OCI-LY3 (cell line): ENCODE measurements at regions not wholly inside any gene's neighbourhood (a gene's known extent, or its start where the extent isn't known, plus 50 kb on each side); places are given as distances from the start of the nearest gene placed in this dataset.

Experiments
- H2AFZ ChIP-seq: fragments of 200-600, 300-600 bp; shearing (Covaris generic); 2 replicates; pipeline ENCODE4 v1.6.0; 2014; ENCODE audit warnings: antibody characterized with exemption, low read depth, low read length
- H3K27ac ChIP-seq: fragments of 200-600, 300-600 bp; sonication (generic); 2 replicates; pipeline ENCODE4 v1.5.1; 2014; ENCODE audit warnings: mild to moderate bottlenecking, low read length, moderate library complexity, mixed read lengths
- H3K27me3 ChIP-seq: fragments of 200-600, 300-600 bp; sonication (generic); 2 replicates; pipeline ENCODE4 v1.6.1; 2014; ENCODE audit warnings: low read depth, low read length, mixed read lengths
- H3K36me3 ChIP-seq: fragments of 200-600, 300-600 bp; sonication (generic); replicated peaks from 2 replicates; pipeline ENCODE3; 2014; ENCODE audit warnings: low read depth, low read length, mixed read lengths
- H3K4me1 ChIP-seq: fragments of 300-600, 200-600 bp; sonication (generic); 2 replicates; pipeline ENCODE4 v1.6.1; 2014; ENCODE audit warnings: low read length, mixed read lengths
- H3K4me2 ChIP-seq: fragments of 200-600, 300-600 bp; sonication (generic); 2 replicates; pipeline ENCODE4 v1.6.1; 2014; ENCODE audit warnings: low read length, mixed read lengths
- H3K4me3 ChIP-seq: fragments of 300-600, 200-600 bp; sonication (generic); 2 replicates; pipeline ENCODE4 v1.5.1; 2014; ENCODE audit warnings: antibody characterized with exemption, mild to moderate bottlenecking, low read length, moderate library complexity
- H3K79me2 ChIP-seq: fragments of 300-600, 200-600 bp; shearing (Covaris generic); 2 replicates; pipeline ENCODE4 v1.6.1; 2014; ENCODE audit warnings: mild to moderate bottlenecking, low read length, mixed read lengths
- H3K9ac ChIP-seq: fragments of 300-600, 200-600 bp; shearing (Covaris generic); 2 replicates; pipeline ENCODE4 v1.6.0; 2014; ENCODE audit warnings: mild to moderate bottlenecking, low read length, moderate library complexity
- H3K9me3 ChIP-seq: fragments of 200-600, 300-600 bp; shearing (Covaris generic); 2 replicates; pipeline ENCODE4 v1.6.1; 2014; ENCODE audit warnings: low read length, mixed read lengths; ENCODE audit not compliant: insufficient read depth
- H4K20me1 ChIP-seq: fragments of 200-600, 300-600 bp; sonication (generic); 2 replicates; pipeline ENCODE4 v1.6.1; 2016; ENCODE audit warnings: low read length, mixed read lengths; ENCODE audit not compliant: insufficient read depth
- EZH2phosphoT487 ChIP-seq: fragments of 200-600 bp; shearing (Covaris generic); IDR thresholded peaks from 2 replicates; pipeline ENCODE4 v1.6.1; 2018; ENCODE audit warnings: antibody characterized with exemption, mixed run types, low read depth
- TF ChIP-seq, protein P1 (sequence below): fragments of 200-600, 300-600 bp; sonication (generic); IDR thresholded peaks from 2 replicates; pipeline ENCODE4 v1.5.1; 2014; ENCODE audit warnings: antibody characterized with exemption, low read length, low read depth

DNA sequence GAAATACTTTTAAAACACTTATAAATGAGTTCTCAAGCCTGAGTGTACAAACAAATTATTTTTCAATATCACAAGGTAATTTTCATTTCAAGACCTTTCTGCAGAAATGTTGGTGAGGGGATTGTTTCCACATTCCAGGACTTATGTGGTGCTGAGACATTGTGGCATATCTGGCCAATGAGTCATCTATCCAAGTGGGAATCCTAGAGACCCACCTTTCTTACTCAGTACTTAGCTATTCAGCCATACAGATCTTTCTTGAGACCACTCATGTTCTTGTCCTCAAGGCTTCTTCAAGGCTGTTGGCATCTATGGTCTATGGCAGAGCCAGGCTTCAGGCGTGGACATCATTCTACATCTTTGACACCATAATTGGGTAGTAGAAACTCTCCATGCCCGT is 225.4 kb downstream of the DKK1 start:
- Histone ChIP-seq H3K4me3 (no peak overlapping the region), H3K4me2 (no peak overlapping the region), H2AFZ (no peak overlapping the region), H3K9me3 (no peaks in the 10 kb centered on the region), H3K79me2 (no peaks in the 10 kb centered on the region), H3K27me3 (no peaks in the 10 kb centered on the region), H4K20me1 (no peaks in the 10 kb centered on the region), H3K9ac (no peak overlapping the region), H3K27ac (no peak overlapping the region), H3K4me1 (no peaks in the 10 kb centered on the region), H3K36me3 (no peaks in the 10 kb centered on the region)
- TF ChIP-seq, protein P1, sequence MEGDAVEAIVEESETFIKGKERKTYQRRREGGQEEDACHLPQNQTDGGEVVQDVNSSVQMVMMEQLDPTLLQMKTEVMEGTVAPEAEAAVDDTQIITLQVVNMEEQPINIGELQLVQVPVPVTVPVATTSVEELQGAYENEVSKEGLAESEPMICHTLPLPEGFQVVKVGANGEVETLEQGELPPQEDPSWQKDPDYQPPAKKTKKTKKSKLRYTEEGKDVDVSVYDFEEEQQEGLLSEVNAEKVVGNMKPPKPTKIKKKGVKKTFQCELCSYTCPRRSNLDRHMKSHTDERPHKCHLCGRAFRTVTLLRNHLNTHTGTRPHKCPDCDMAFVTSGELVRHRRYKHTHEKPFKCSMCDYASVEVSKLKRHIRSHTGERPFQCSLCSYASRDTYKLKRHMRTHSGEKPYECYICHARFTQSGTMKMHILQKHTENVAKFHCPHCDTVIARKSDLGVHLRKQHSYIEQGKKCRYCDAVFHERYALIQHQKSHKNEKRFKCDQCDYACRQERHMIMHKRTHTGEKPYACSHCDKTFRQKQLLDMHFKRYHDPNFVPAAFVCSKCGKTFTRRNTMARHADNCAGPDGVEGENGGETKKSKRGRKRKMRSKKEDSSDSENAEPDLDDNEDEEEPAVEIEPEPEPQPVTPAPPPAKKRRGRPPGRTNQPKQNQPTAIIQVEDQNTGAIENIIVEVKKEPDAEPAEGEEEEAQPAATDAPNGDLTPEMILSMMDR, result no peak
- TF ChIP-seq EZH2phosphoT487, result no peak

DNA sequence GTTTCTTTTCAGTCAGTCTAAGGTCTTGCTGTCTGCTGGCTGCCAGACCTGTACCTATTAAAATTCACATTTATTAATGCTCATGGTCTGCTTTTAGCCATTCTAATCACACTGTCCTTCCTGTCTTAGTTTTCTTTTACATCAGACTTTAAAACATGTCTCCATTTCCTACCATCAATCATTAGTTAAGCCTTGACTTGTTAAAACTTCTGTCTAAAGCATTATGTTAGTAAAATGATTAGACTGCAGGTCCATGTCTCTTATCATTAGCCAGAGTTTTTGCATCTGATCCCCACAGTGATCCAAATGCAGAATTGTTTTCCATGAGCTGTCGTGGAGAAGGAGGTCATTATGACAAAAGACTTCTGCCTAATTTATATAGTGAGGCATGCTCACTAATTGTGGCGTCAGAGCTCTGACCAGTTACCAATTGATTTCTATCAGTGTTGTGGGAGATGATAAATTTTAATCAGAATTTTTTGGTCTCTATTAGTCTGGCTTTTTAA is 226.5 kb downstream of the DKK1 start:
- H2AFZ ChIP-seq, result no peak overlapping the region
- no peaks in the 10 kb centered on the region for H3K79me2 ChIP-seq
- H3K9ac ChIP-seq, result no peak overlapping the region
- TF ChIP-seq, protein P1, result no peak
- TF ChIP-seq EZH2phosphoT487, result no peak
- no peaks in the 10 kb centered on the region for H3K27me3 ChIP-seq
- no peaks in the 10 kb centered on the region for H4K20me1 ChIP-seq
- H3K4me3 ChIP-seq, result no peak overlapping the region
- no peaks in the 10 kb centered on the region for H3K36me3 ChIP-seq
- no peaks in the 10 kb centered on the region for H3K4me1 ChIP-seq
- no peak overlapping the region for H3K27ac ChIP-seq
- no peak overlapping the region for H3K4me2 ChIP-seq
- no peaks in the 10 kb centered on the region for H3K9me3 ChIP-seq

- Histone ChIP-seq H2AFZ (no peak overlapping the region), H3K27ac (no peak overlapping the region)
- no peak for TF ChIP-seq EZH2phosphoT487
- TF ChIP-seq, protein P1, result no peak
These were observed 227.0 kb downstream of the DKK1 start for GRCh38 chr10:52541006-52541473.

GRCh38 chr10:52542906-52543305 is 228.8 kb downstream of the DKK1 start:
- H4K20me1 ChIP-seq, result no peaks in the 10 kb centered on the region
- no peak overlapping the region for H3K4me3 ChIP-seq
- no peak overlapping the region for H3K9ac ChIP-seq
- H3K4me2 ChIP-seq, result no peak overlapping the region
- H3K36me3 ChIP-seq, result no peaks in the 10 kb centered on the region
- no peaks in the 10 kb centered on the region for H3K27me3 ChIP-seq
- H2AFZ ChIP-seq, result no peak overlapping the region
- H3K9me3 ChIP-seq, result no peaks in the 10 kb centered on the region
- H3K27ac ChIP-seq, result no peak overlapping the region
- no peaks in the 10 kb centered on the region for H3K79me2 ChIP-seq
- no peaks in the 10 kb centered on the region for H3K4me1 ChIP-seq
- TF ChIP-seq, protein P1, result no peak
- no peak for TF ChIP-seq EZH2phosphoT487

More at GRCh38 chr10:52541006-52541473, 227.0 kb downstream of the DKK1 start:
- Histone ChIP-seq H3K9ac (no peak overlapping the region), H4K20me1 (no peaks in the 10 kb centered on the region), H3K4me1 (no peaks in the 10 kb centered on the region), H3K4me2 (no peak overlapping the region), H3K4me3 (no peak overlapping the region), H3K36me3 (no peaks in the 10 kb centered on the region), H3K79me2 (no peaks in the 10 kb centered on the region), H3K9me3 (no peaks in the 10 kb centered on the region), H3K27me3 (no peaks in the 10 kb centered on the region)
